Endothelial cell (in vitro differentiated cells): ENCODE measurements at regions not wholly inside any gene's neighbourhood (a gene's known extent, or its start where the extent isn't known, plus 50 kb on each side); places are given as distances from the start of the nearest gene placed in this dataset.

Source experiments
- DNase-seq: peaks from one replicate; pipeline ENCODE4 v3.0.0; 2021; ENCODE audit warnings: low spot score
- H3K27ac Mint-ChIP-seq: one replicate; pipeline ENCODE4 v1.8.0; 2021; ENCODE audit warnings: mixed read lengths, inconsistent platforms; ENCODE audit not compliant: unreplicated experiment
- H3K27me3 Mint-ChIP-seq: one replicate; pipeline ENCODE4 v1.8.0; 2021; ENCODE audit warnings: mild to moderate bottlenecking, moderate library complexity, mixed read lengths, inconsistent platforms; ENCODE audit not compliant: unreplicated experiment
- H3K36me3 Mint-ChIP-seq: one replicate; pipeline ENCODE4 v1.8.0; 2021; ENCODE audit warnings: mild to moderate bottlenecking, low read depth, mixed read lengths, inconsistent platforms; ENCODE audit not compliant: unreplicated experiment
- H3K4me1 Mint-ChIP-seq: one replicate; pipeline ENCODE4 v1.8.0; 2021; ENCODE audit warnings: mild to moderate bottlenecking, mixed read lengths, inconsistent platforms; ENCODE audit not compliant: unreplicated experiment
- H3K4me3 Mint-ChIP-seq: one replicate; pipeline ENCODE4 v1.8.0; 2021; ENCODE audit warnings: mild to moderate bottlenecking, mixed read lengths, inconsistent platforms; ENCODE audit not compliant: unreplicated experiment
- H3K9me3 Mint-ChIP-seq: one replicate; pipeline ENCODE4 v1.8.0; 2021; ENCODE audit warnings: mixed read lengths, inconsistent platforms; ENCODE audit not compliant: unreplicated experiment
- CTCF ChIP-seq: fragments of 200-600 bp; sonication (generic); IDR thresholded peaks from one replicate; pipeline ENCODE4 v1.5.0; 2021; ENCODE audit warnings: antibody characterized with exemption; ENCODE audit not compliant: unreplicated experiment

GRCh38 chr9:36770025-36770424 lies 197.3 kb downstream of the MELK start:
- H3K27ac Mint-ChIP-seq: no peak overlapping the region
- no peaks in the 10 kb centered on the region for H3K36me3 Mint-ChIP-seq
- no peak overlapping the region for H3K4me3 Mint-ChIP-seq
- peaks cover 8% of the 10 kb centered on the region for H3K27me3 Mint-ChIP-seq
- H3K4me1 Mint-ChIP-seq: peaks cover 12% of the 10 kb centered on the region
- no peak for TF ChIP-seq CTCF
- H3K9me3 Mint-ChIP-seq: no peaks in the 10 kb centered on the region
- DNase-seq: no peak

- Mint-ChIP-seq H3K4me1 (peaks cover 12% of the 10 kb centered on the region), H3K9me3 (no peaks in the 10 kb centered on the region), H3K36me3 (no peaks in the 10 kb centered on the region), H3K4me3 (no peak overlapping the region), H3K27me3 (peaks cover 4% of the 10 kb centered on the region), H3K27ac (no peak overlapping the region)
- TF ChIP-seq CTCF: no peak
- no peak for DNase-seq
Measured at GRCh38 chr9:36772449-36773403, 200.0 kb downstream of the MELK start.

- Mint-ChIP-seq H3K9me3 (no peaks in the 10 kb centered on the region), H3K27ac (no peak overlapping the region), H3K27me3 (peaks cover under 1% of the 10 kb centered on the region), H3K4me3 (no peak overlapping the region), H3K4me1 (peaks cover 25% of the 10 kb centered on the region), H3K36me3 (no peaks in the 10 kb centered on the region)
- no peak for TF ChIP-seq CTCF
- DNase-seq: no peak
Measured at GRCh38 chr9:36778682-36779081, 206.0 kb downstream of the MELK start.

DNA sequence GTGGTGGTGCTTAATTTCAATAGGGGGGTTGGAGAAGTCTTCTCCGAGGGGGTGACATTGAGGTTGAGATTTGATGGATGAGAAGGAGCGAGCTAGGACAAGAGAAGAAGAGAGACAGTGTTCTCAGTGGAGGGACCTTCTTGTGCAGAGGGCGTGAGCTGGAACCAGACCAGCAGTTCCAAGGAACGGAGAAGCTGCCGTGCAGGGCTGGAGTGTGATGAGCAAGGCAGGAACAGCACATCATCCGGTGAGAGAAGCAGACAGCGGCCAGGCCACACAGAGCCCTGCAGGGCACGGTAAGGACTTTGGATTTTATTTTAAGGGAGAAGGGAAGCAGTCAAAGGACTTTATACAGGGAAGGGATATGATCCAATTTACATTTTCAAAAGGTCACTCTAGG lies 206.9 kb downstream of the MELK start:
- Mint-ChIP-seq H3K27ac (no peak overlapping the region), H3K4me1 (peaks cover 25% of the 10 kb centered on the region), H3K4me3 (no peak overlapping the region), H3K27me3 (no peaks in the 10 kb centered on the region), H3K36me3 (no peaks in the 10 kb centered on the region), H3K9me3 (no peaks in the 10 kb centered on the region)
- TF ChIP-seq CTCF: no peak
- no peak for DNase-seq

DNA sequence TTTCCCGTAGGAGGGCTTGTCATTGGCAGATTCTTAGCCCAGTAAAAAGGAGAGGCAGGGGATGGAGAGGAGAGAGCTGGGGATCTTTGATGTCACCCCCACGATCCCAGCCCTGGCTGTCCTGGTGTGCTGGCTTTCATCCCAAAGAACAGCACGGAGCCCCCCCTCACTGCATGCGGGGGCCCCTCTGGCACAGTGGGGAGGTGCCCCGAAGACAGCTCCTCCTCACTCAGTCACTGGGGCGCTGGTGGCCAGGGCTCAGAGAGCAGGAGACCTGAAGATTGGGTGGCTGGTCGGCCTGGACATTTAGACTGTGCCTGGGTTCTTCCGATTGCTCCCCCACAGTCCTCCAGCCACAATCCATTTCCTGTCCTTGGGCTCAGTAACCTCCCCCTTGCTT lies 207.5 kb downstream of the MELK start:
- Mint-ChIP-seq H3K27ac (no peak overlapping the region), H3K36me3 (no peaks in the 10 kb centered on the region), H3K27me3 (no peaks in the 10 kb centered on the region), H3K4me1 (peaks cover 29% of the 10 kb centered on the region), H3K4me3 (no peak overlapping the region), H3K9me3 (no peaks in the 10 kb centered on the region)
- TF ChIP-seq CTCF: no peak
- DNase-seq: no peak
